Embryonic facial prominence (tissue), 1 donor: ENCODE measurements at regions not wholly inside any gene's neighbourhood (a gene's known extent, or its start where the extent isn't known, plus 50 kb on each side); places are given as distances from the start of the nearest gene placed in this dataset.

Experiments
- DNase-seq: peaks from one replicate; pipeline ENCODE4 v3.0.0-alpha.2; 2016; ENCODE audit errors: extremely low spot score

- no peak for DNase-seq
These were observed 1427.4 kb downstream of the PCDH7 start for GRCh38 chr4:32147446-32148085.

GRCh38 chr4:32148111-32148666, 1428.0 kb downstream of the PCDH7 start:
- DNase-seq = no peak

GRCh38 chr4:32158961-32159360, 1438.8 kb downstream of the PCDH7 start:
- no peak for DNase-seq

- DNase-seq = no peak
These were observed 1441.2 kb downstream of the PCDH7 start for GRCh38 chr4:32161392-32161791.

GRCh38 chr4:32163125-32163524, 1443.0 kb downstream of the PCDH7 start:
- no peak for DNase-seq

GRCh38 chr4:32169841-32170240, 1449.7 kb downstream of the PCDH7 start:
- DNase-seq = no peak

GRCh38 chr4:32172086-32172485, 1451.9 kb downstream of the PCDH7 start:
- DNase-seq = no peak

GRCh38 chr4:32172761-32173160, 1452.6 kb downstream of the PCDH7 start:
- DNase-seq = no peak

- DNase-seq = no peak
These were observed 1459.9 kb downstream of the PCDH7 start for GRCh38 chr4:32180086-32180485.

- no peak for DNase-seq
These were observed 1464.0 kb downstream of the PCDH7 start for GRCh38 chr4:32184186-32184585.

- DNase-seq = no peak
These were observed 1469.0 kb downstream of the PCDH7 start for GRCh38 chr4:32189130-32189529.

- DNase-seq = no peak
These were observed 1469.6 kb downstream of the PCDH7 start for GRCh38 chr4:32189788-32190187.

GRCh38 chr4:32191961-32192360, 1471.8 kb downstream of the PCDH7 start:
- DNase-seq = no peak

GRCh38 chr4:32192363-32192762, 1472.2 kb downstream of the PCDH7 start:
- DNase-seq = no peak

- no peak for DNase-seq
These were observed 1472.8 kb downstream of the PCDH7 start for GRCh38 chr4:32192991-32193390.

GRCh38 chr4:32196950-32197688, 1477.0 kb downstream of the PCDH7 start:
- no peak for DNase-seq

GRCh38 chr4:32199639-32200038, 1479.5 kb downstream of the PCDH7 start:
- DNase-seq = no peak

- DNase-seq = no peak
These were observed 1483.2 kb downstream of the PCDH7 start for GRCh38 chr4:32203340-32203739.

GRCh38 chr4:32206756-32207155, 1486.6 kb downstream of the PCDH7 start:
- DNase-seq = no peak

GRCh38 chr4:32207456-32207855, 1487.3 kb downstream of the PCDH7 start:
- DNase-seq = no peak

- no peak for DNase-seq
These were observed 1495.1 kb downstream of the PCDH7 start for GRCh38 chr4:32215277-32215676.

- DNase-seq = no peak
These were observed 1496.3 kb downstream of the PCDH7 start for GRCh38 chr4:32216502-32216901.
